Astrocyte (in vitro differentiated cells and primary cell): ENCODE measurements at regions not wholly inside any gene's neighbourhood (a gene's known extent, or its start where the extent isn't known, plus 50 kb on each side); places are given as distances from the start of the nearest gene placed in this dataset.
A peak's percentile ranks its signal among the peaks of the same experiment; 100 is the strongest.

Experiments
- DNase-seq: peaks from one replicate; pipeline ENCODE4 v3.0.0-alpha.2; 2010; ENCODE audit warnings: low read depth
- FAIRE-seq: peaks from 2 replicates; lab custom pipeline; 2011; peaks lifted over from hg19 to GRCh38; lab: Jason Lieb, UNC
- H2AFZ ChIP-seq: 2 replicates; pipeline ENCODE4 v1.6.0; 2012; ENCODE audit warnings: low read depth, low read length, inconsistent platforms
- H3K27ac ChIP-seq: 2 replicates; pipeline ENCODE4 v1.5.1; 2011; ENCODE audit warnings: low read depth, low read length, inconsistent platforms
- H3K27me3 ChIP-seq: 2 replicates; pipeline ENCODE4 v1.6.0; 2011; ENCODE audit warnings: low read length, inconsistent platforms; ENCODE audit not compliant: insufficient read depth
- H3K36me3 ChIP-seq: 2 replicates; pipeline ENCODE4 v1.5.1; 2011; ENCODE audit warnings: low read length, inconsistent platforms; ENCODE audit not compliant: insufficient read depth
- H3K4me1 ChIP-seq: 2 replicates; pipeline ENCODE4 v1.5.1; 2011; ENCODE audit warnings: low read length, inconsistent platforms; ENCODE audit not compliant: insufficient read depth
- H3K4me2 ChIP-seq: 2 replicates; pipeline ENCODE4 v1.6.0; 2012; ENCODE audit warnings: low read length, inconsistent platforms
- H3K4me3 ChIP-seq: 2 replicates; pipeline ENCODE4 v1.5.1; 2011; ENCODE audit warnings: low read depth, mild to moderate bottlenecking, low read length, inconsistent platforms; ENCODE audit not compliant: insufficient read depth
- H3K79me2 ChIP-seq: 2 replicates; pipeline ENCODE4 v1.6.0; 2012; ENCODE audit warnings: mild to moderate bottlenecking, low read length, inconsistent platforms; ENCODE audit not compliant: insufficient read depth
- H3K9ac ChIP-seq: 2 replicates; pipeline ENCODE4 v1.6.0; 2012; ENCODE audit warnings: mild to moderate bottlenecking, low read length, inconsistent platforms
- H3K9me3 ChIP-seq: 2 replicates; pipeline ENCODE4 v1.5.1; 2012; ENCODE audit warnings: low read depth, mild to moderate bottlenecking, low read length, inconsistent platforms; ENCODE audit not compliant: insufficient read depth
- H4K20me1 ChIP-seq: 2 replicates; pipeline ENCODE4 v1.6.0; 2012; ENCODE audit warnings: low read length, inconsistent platforms; ENCODE audit not compliant: insufficient read depth
- H3K27ac Mint-ChIP-seq: one replicate; pipeline ENCODE4 v1.8.0; 2021; ENCODE audit warnings: mild to moderate bottlenecking, mixed read lengths; ENCODE audit not compliant: unreplicated experiment
- H3K27me3 Mint-ChIP-seq: one replicate; pipeline ENCODE4 v1.8.0; 2021; ENCODE audit warnings: low read depth, mixed read lengths; ENCODE audit not compliant: unreplicated experiment
- H3K36me3 Mint-ChIP-seq: one replicate; pipeline ENCODE4 v1.8.0; 2021; ENCODE audit warnings: low read depth, mixed read lengths; ENCODE audit not compliant: unreplicated experiment
- H3K4me1 Mint-ChIP-seq: one replicate; pipeline ENCODE4 v1.8.0; 2021; ENCODE audit warnings: low read depth, mixed read lengths; ENCODE audit not compliant: unreplicated experiment
- H3K4me3 Mint-ChIP-seq: one replicate; pipeline ENCODE4 v1.8.0; 2021; ENCODE audit warnings: mild to moderate bottlenecking, moderate library complexity, mixed read lengths; ENCODE audit not compliant: unreplicated experiment
- H3K9me3 Mint-ChIP-seq: one replicate; pipeline ENCODE4 v1.8.0; 2021; ENCODE audit warnings: mild to moderate bottlenecking, mixed read lengths; ENCODE audit not compliant: unreplicated experiment
- EZH2 ChIP-seq: IDR thresholded peaks from 2 replicates; pipeline ENCODE4 v1.6.1; 2012; ENCODE audit warnings: mild to moderate bottlenecking, low read length, inconsistent platforms; ENCODE audit not compliant: insufficient read depth
- TF ChIP-seq, protein P1 (sequence below): IDR thresholded peaks from 2 replicates; pipeline ENCODE4 v1.5.1; 2011; ENCODE audit warnings: low read depth, mild to moderate bottlenecking, inconsistent platforms, low read length, moderate library complexity; ENCODE audit not compliant: insufficient read depth

- Histone ChIP-seq H2AFZ (no peak overlapping the region), H3K9me3 (no peaks in the 10 kb centered on the region), H3K9ac (no peak overlapping the region), H3K36me3 (no peaks in the 10 kb centered on the region), H3K79me2 (no peaks in the 10 kb centered on the region), H3K27ac (no peak overlapping the region), H3K27me3 (no peaks in the 10 kb centered on the region), H3K4me2 (no peak overlapping the region), H3K4me3 (no peak overlapping the region), H4K20me1 (no peaks in the 10 kb centered on the region), H3K4me1 (no peaks in the 10 kb centered on the region)
- H3K9me3 Mint-ChIP-seq: peaks cover 5% of the 10 kb centered on the region
- no peak for DNase-seq
- no peak overlapping the region for H3K27ac Mint-ChIP-seq
- H3K36me3 Mint-ChIP-seq: no peaks in the 10 kb centered on the region
- H3K4me3 Mint-ChIP-seq: no peak overlapping the region
- no peak for TF ChIP-seq EZH2
- TF ChIP-seq, protein P1, sequence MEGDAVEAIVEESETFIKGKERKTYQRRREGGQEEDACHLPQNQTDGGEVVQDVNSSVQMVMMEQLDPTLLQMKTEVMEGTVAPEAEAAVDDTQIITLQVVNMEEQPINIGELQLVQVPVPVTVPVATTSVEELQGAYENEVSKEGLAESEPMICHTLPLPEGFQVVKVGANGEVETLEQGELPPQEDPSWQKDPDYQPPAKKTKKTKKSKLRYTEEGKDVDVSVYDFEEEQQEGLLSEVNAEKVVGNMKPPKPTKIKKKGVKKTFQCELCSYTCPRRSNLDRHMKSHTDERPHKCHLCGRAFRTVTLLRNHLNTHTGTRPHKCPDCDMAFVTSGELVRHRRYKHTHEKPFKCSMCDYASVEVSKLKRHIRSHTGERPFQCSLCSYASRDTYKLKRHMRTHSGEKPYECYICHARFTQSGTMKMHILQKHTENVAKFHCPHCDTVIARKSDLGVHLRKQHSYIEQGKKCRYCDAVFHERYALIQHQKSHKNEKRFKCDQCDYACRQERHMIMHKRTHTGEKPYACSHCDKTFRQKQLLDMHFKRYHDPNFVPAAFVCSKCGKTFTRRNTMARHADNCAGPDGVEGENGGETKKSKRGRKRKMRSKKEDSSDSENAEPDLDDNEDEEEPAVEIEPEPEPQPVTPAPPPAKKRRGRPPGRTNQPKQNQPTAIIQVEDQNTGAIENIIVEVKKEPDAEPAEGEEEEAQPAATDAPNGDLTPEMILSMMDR: no peak
- no peak for FAIRE-seq
- peaks cover 42% of the 10 kb centered on the region for H3K27me3 Mint-ChIP-seq
- H3K4me1 Mint-ChIP-seq: no peaks in the 10 kb centered on the region
These were observed 88.7 kb downstream of the IGLL5 start for GRCh38 chr22:22976033-22976922.

- Histone ChIP-seq H3K4me1 (no peaks in the 10 kb centered on the region), H3K9me3 (no peaks in the 10 kb centered on the region), H2AFZ (no peak overlapping the region), H3K79me2 (no peaks in the 10 kb centered on the region), H4K20me1 (no peaks in the 10 kb centered on the region), H3K27ac (no peak overlapping the region), H3K4me2 (no peak overlapping the region), H3K4me3 (no peak overlapping the region), H3K9ac (no peak overlapping the region), H3K27me3 (no peaks in the 10 kb centered on the region), H3K36me3 (no peaks in the 10 kb centered on the region)
- Mint-ChIP-seq H3K36me3 (no peaks in the 10 kb centered on the region), H3K4me1 (no peaks in the 10 kb centered on the region), H3K27me3 (peaks cover 33% of the 10 kb centered on the region), H3K4me3 (no peak overlapping the region), H3K27ac (no peak overlapping the region), H3K9me3 (peaks cover 7% of the 10 kb centered on the region)
- TF ChIP-seq, protein P1: no peak
- TF ChIP-seq EZH2: no peak
- peak; percentile 3 for DNase-seq
- no peak for FAIRE-seq
These were observed 90.0 kb downstream of the IGLL5 start for GRCh38 chr22:22977479-22978200.
